MG63 (cell line): ENCODE measurements at regions not wholly inside any gene's neighbourhood (a gene's known extent, or its start where the extent isn't known, plus 50 kb on each side); places are given as distances from the start of the nearest gene placed in this dataset.
"Not testable (repeated sequence)": the region's sequence is repeated elsewhere in the genome, so short reads cannot be mapped to it uniquely, and the experiment has no call there.

ENCODE experiments used
- DNase-seq: peaks from one replicate; pipeline ENCODE4 v3.0.0-alpha.2; 2020
- H3K27me3 ChIP-seq: fragments of 250-450 bp; sonication (Bioruptor Pico); 2 replicates; pipeline ENCODE4 v1.5.1; 2020; ENCODE audit warnings: mild to moderate bottlenecking, moderate library complexity
- H3K36me3 ChIP-seq: fragments of 250-450 bp; sonication (Bioruptor Pico); 2 replicates; pipeline ENCODE4 v1.5.1; 2020; ENCODE audit warnings: mild to moderate bottlenecking, moderate library complexity
- H3K4me3 ChIP-seq: fragments of 250-450 bp; sonication (Bioruptor Pico); 2 replicates; pipeline ENCODE4 v1.5.1; 2020; ENCODE audit warnings: mild to moderate bottlenecking, moderate library complexity
- H3K9me3 ChIP-seq: fragments of 250-450 bp; sonication (Bioruptor Pico); 2 replicates; pipeline ENCODE4 v1.5.1; 2020; ENCODE audit warnings: mild to moderate bottlenecking, moderate library complexity

GRCh38 chr10:108375691-108376090, 1211.2 kb upstream of the SORCS1 start:
- no peak for DNase-seq
- no peaks in the 10 kb centered on the region for H3K27me3 ChIP-seq
- H3K9me3 ChIP-seq = no peaks in the 10 kb centered on the region
- H3K36me3 ChIP-seq = no peaks in the 10 kb centered on the region
- no peak overlapping the region for H3K4me3 ChIP-seq

- no peak overlapping the region for H3K4me3 ChIP-seq
- no peaks in the 10 kb centered on the region for H3K9me3 ChIP-seq
- DNase-seq = no peak
- H3K36me3 ChIP-seq = no peaks in the 10 kb centered on the region
- no peaks in the 10 kb centered on the region for H3K27me3 ChIP-seq
Measured at GRCh38 chr10:108374991-108375390, 1210.5 kb upstream of the SORCS1 start.

- no peaks in the 10 kb centered on the region for H3K9me3 ChIP-seq
- H3K4me3 ChIP-seq = no peak overlapping the region
- no peaks in the 10 kb centered on the region for H3K36me3 ChIP-seq
- no peaks in the 10 kb centered on the region for H3K27me3 ChIP-seq
- no peak for DNase-seq
Measured at GRCh38 chr10:108365541-108365940, 1201.0 kb upstream of the SORCS1 start.

- Histone ChIP-seq H3K4me3 (no peak overlapping the region), H3K27me3 (no peaks in the 10 kb centered on the region), H3K9me3 (no peaks in the 10 kb centered on the region), H3K36me3 (no peaks in the 10 kb centered on the region)
- no peak for DNase-seq
Measured at GRCh38 chr10:108363576-108363975, 1199.1 kb upstream of the SORCS1 start.

- Histone ChIP-seq H3K27me3 (no peaks in the 10 kb centered on the region), H3K4me3 (no peak overlapping the region), H3K36me3 (no peaks in the 10 kb centered on the region), H3K9me3 (no peaks in the 10 kb centered on the region)
- DNase-seq = no peak
Measured at GRCh38 chr10:108362961-108363360, 1198.5 kb upstream of the SORCS1 start.

- Histone ChIP-seq H3K36me3 (no peaks in the 10 kb centered on the region), H3K27me3 (no peaks in the 10 kb centered on the region), H3K9me3 (no peaks in the 10 kb centered on the region), H3K4me3 (no peak overlapping the region)
- DNase-seq = no peak
Measured at GRCh38 chr10:108362296-108362695, 1197.8 kb upstream of the SORCS1 start.

GRCh38 chr10:108360187-108360586, 1195.7 kb upstream of the SORCS1 start:
- no peak overlapping the region for H3K4me3 ChIP-seq
- H3K9me3 ChIP-seq = no peaks in the 10 kb centered on the region
- DNase-seq = no peak
- no peaks in the 10 kb centered on the region for H3K36me3 ChIP-seq
- no peaks in the 10 kb centered on the region for H3K27me3 ChIP-seq

GRCh38 chr10:108358912-108359311, 1194.4 kb upstream of the SORCS1 start:
- DNase-seq = peak; percentile 54
- Histone ChIP-seq H3K4me3 (no peak overlapping the region), H3K27me3 (no peaks in the 10 kb centered on the region), H3K9me3 (no peaks in the 10 kb centered on the region), H3K36me3 (no peaks in the 10 kb centered on the region)

GRCh38 chr10:108352771-108353170, 1188.3 kb upstream of the SORCS1 start:
- H3K9me3 ChIP-seq = no peaks in the 10 kb centered on the region
- no peaks in the 10 kb centered on the region for H3K27me3 ChIP-seq
- H3K36me3 ChIP-seq = no peaks in the 10 kb centered on the region
- no peak for DNase-seq
- H3K4me3 ChIP-seq = no peak overlapping the region

- no peaks in the 10 kb centered on the region for H3K27me3 ChIP-seq
- no peak for DNase-seq
Measured at GRCh38 chr10:108348215-108348614, 1183.7 kb upstream of the SORCS1 start.

GRCh38 chr10:108346066-108346465, 1181.6 kb upstream of the SORCS1 start:
- Histone ChIP-seq H3K4me3 (no peak overlapping the region), H3K9me3 (no peaks in the 10 kb centered on the region), H3K27me3 (no peaks in the 10 kb centered on the region), H3K36me3 (no peaks in the 10 kb centered on the region)
- DNase-seq = no peak

More at GRCh38 chr10:108348215-108348614, 1183.7 kb upstream of the SORCS1 start:
- H3K36me3 ChIP-seq = no peaks in the 10 kb centered on the region
- H3K9me3 ChIP-seq = no peaks in the 10 kb centered on the region
- no peak overlapping the region for H3K4me3 ChIP-seq

GRCh38 chr10:108338146-108338545, 1173.6 kb upstream of the SORCS1 start:
- Histone ChIP-seq H3K27me3 (no peaks in the 10 kb centered on the region), H3K4me3 (no peak overlapping the region), H3K36me3 (no peaks in the 10 kb centered on the region), H3K9me3 (no peaks in the 10 kb centered on the region)
- no peak for DNase-seq

GRCh38 chr10:108336836-108337235, 1172.3 kb upstream of the SORCS1 start:
- no peaks in the 10 kb centered on the region for H3K36me3 ChIP-seq

GRCh38 chr10:108327706-108328105, 1163.2 kb upstream of the SORCS1 start:
- DNase-seq = peak; percentile 22
- Histone ChIP-seq H3K27me3 (no peaks in the 10 kb centered on the region), H3K4me3 (no peak overlapping the region), H3K9me3 (no peaks in the 10 kb centered on the region), H3K36me3 (no peaks in the 10 kb centered on the region)

More at GRCh38 chr10:108336836-108337235, 1172.3 kb upstream of the SORCS1 start:
- H3K27me3 ChIP-seq = no peaks in the 10 kb centered on the region
- H3K9me3 ChIP-seq = no peaks in the 10 kb centered on the region
- H3K4me3 ChIP-seq = no peak overlapping the region
- DNase-seq = no peak

- Histone ChIP-seq H3K4me3 (no peak overlapping the region), H3K36me3 (no peaks in the 10 kb centered on the region)
Measured at GRCh38 chr10:108323274-108323798, 1158.8 kb upstream of the SORCS1 start.

GRCh38 chr10:108319434-108320222, 1155.1 kb upstream of the SORCS1 start:
- Histone ChIP-seq H3K36me3 (no peaks in the 10 kb centered on the region), H3K4me3 (no peak overlapping the region)
- no peak for DNase-seq

More at GRCh38 chr10:108323274-108323798, 1158.8 kb upstream of the SORCS1 start:
- DNase-seq = no peak
- Histone ChIP-seq H3K9me3 (no peaks in the 10 kb centered on the region), H3K27me3 (no peaks in the 10 kb centered on the region)

GRCh38 chr10:108315636-108316035, 1151.1 kb upstream of the SORCS1 start:
- H3K27me3 ChIP-seq, H3K9me3 ChIP-seq, H3K36me3 ChIP-seq, DNase-seq, H3K4me3 ChIP-seq: not testable (repeated sequence)

More at GRCh38 chr10:108319434-108320222, 1155.1 kb upstream of the SORCS1 start:
- Histone ChIP-seq H3K27me3 (no peaks in the 10 kb centered on the region), H3K9me3 (no peaks in the 10 kb centered on the region)

GRCh38 chr10:108307925-108308312, 1143.4 kb upstream of the SORCS1 start:
- no peaks in the 10 kb centered on the region for H3K36me3 ChIP-seq
- no peak for DNase-seq
- no peaks in the 10 kb centered on the region for H3K27me3 ChIP-seq
- H3K9me3 ChIP-seq = no peaks in the 10 kb centered on the region
- no peak overlapping the region for H3K4me3 ChIP-seq
